Activated naive CD8-positive, alpha-beta T cell treated with anti-CD3 and anti-CD28 coated beads for 36 hours (primary cell): ENCODE measurements at regions not wholly inside any gene's neighbourhood (a gene's known extent, or its start where the extent isn't known, plus 50 kb on each side); places are given as distances from the start of the nearest gene placed in this dataset.
A peak's percentile ranks its signal among the peaks of the same experiment; 100 is the strongest.

Experiments
- DNase-seq: peaks from one replicate; pipeline ENCODE4 v3.0.0; 2021
- H3K27ac Mint-ChIP-seq: one replicate; pipeline ENCODE4 v1.8.0; 2022; ENCODE audit warnings: mild to moderate bottlenecking, moderate library complexity, mixed read lengths
- H3K27me3 Mint-ChIP-seq: one replicate; pipeline ENCODE4 v1.8.0; 2022; ENCODE audit warnings: mild to moderate bottlenecking, mixed read lengths
- H3K36me3 Mint-ChIP-seq: one replicate; pipeline ENCODE4 v1.8.0; 2021; ENCODE audit warnings: mild to moderate bottlenecking, mixed read lengths
- H3K4me1 Mint-ChIP-seq: one replicate; pipeline ENCODE4 v1.8.0; 2021; ENCODE audit warnings: mixed read lengths
- H3K4me3 Mint-ChIP-seq: one replicate; pipeline ENCODE4 v1.8.0; 2022; ENCODE audit warnings: mild to moderate bottlenecking, moderate library complexity, mixed read lengths
- H3K9me3 Mint-ChIP-seq: one replicate; pipeline ENCODE4 v1.8.0; 2022; ENCODE audit warnings: mixed read lengths

GRCh38 chr21:43353282-43354025, 73.5 kb downstream of the SIK1 start:
- peak overlapping the region; percentile 95 for H3K27ac Mint-ChIP-seq
- H3K36me3 Mint-ChIP-seq = peaks cover 1% of the 10 kb centered on the region
- H3K4me1 Mint-ChIP-seq = peaks cover 7% of the 10 kb centered on the region
- H3K27me3 Mint-ChIP-seq = no peaks in the 10 kb centered on the region
- H3K4me3 Mint-ChIP-seq = no peak overlapping the region
- H3K9me3 Mint-ChIP-seq = no peaks in the 10 kb centered on the region
- no peak for DNase-seq

- peak; percentile 56 for DNase-seq
- Mint-ChIP-seq H3K9me3 (no peaks in the 10 kb centered on the region), H3K4me3 (no peak overlapping the region)
These were observed 74.2 kb downstream of the SIK1 start for GRCh38 chr21:43352568-43353281.

GRCh38 chr21:43352154-43352537, 74.8 kb downstream of the SIK1 start:
- Mint-ChIP-seq H3K4me1 (peaks cover 7% of the 10 kb centered on the region), H3K4me3 (no peak overlapping the region), H3K27ac (peak overlapping the region; percentile 47), H3K9me3 (no peaks in the 10 kb centered on the region), H3K27me3 (no peaks in the 10 kb centered on the region), H3K36me3 (peaks cover 1% of the 10 kb centered on the region)
- no peak for DNase-seq

More at GRCh38 chr21:43352568-43353281, 74.2 kb downstream of the SIK1 start:
- Mint-ChIP-seq H3K36me3 (peaks cover 1% of the 10 kb centered on the region), H3K4me1 (peaks cover 7% of the 10 kb centered on the region), H3K27ac (peak overlapping the region; percentile 95), H3K27me3 (no peaks in the 10 kb centered on the region)

GRCh38 chr21:43351501-43352153, 75.3 kb downstream of the SIK1 start:
- no peak overlapping the region for H3K4me3 Mint-ChIP-seq
- no peaks in the 10 kb centered on the region for H3K9me3 Mint-ChIP-seq
- H3K4me1 Mint-ChIP-seq = peaks cover 7% of the 10 kb centered on the region
- no peak for DNase-seq
- H3K27ac Mint-ChIP-seq = peak overlapping the region; percentile 55
- no peaks in the 10 kb centered on the region for H3K27me3 Mint-ChIP-seq
- H3K36me3 Mint-ChIP-seq = peaks cover 1% of the 10 kb centered on the region

GRCh38 chr21:43349644-43350043, 77.3 kb downstream of the SIK1 start:
- Mint-ChIP-seq H3K27ac (no peak overlapping the region), H3K27me3 (no peaks in the 10 kb centered on the region), H3K4me3 (no peak overlapping the region), H3K4me1 (peaks cover 9% of the 10 kb centered on the region), H3K9me3 (no peaks in the 10 kb centered on the region), H3K36me3 (peaks cover 1% of the 10 kb centered on the region)
- DNase-seq = no peak

- Mint-ChIP-seq H3K27me3 (no peaks in the 10 kb centered on the region), H3K27ac (no peak overlapping the region), H3K4me1 (peaks cover 9% of the 10 kb centered on the region), H3K36me3 (peaks cover 1% of the 10 kb centered on the region), H3K4me3 (no peak overlapping the region), H3K9me3 (no peaks in the 10 kb centered on the region)
- DNase-seq = no peak
These were observed 78.1 kb downstream of the SIK1 start for GRCh38 chr21:43348801-43349261.

- no peak for DNase-seq
- no peaks in the 10 kb centered on the region for H3K9me3 Mint-ChIP-seq
- H3K4me1 Mint-ChIP-seq = peaks cover 9% of the 10 kb centered on the region
- no peak overlapping the region for H3K27ac Mint-ChIP-seq
- H3K4me3 Mint-ChIP-seq = no peak overlapping the region
- no peaks in the 10 kb centered on the region for H3K27me3 Mint-ChIP-seq
- peaks cover 1% of the 10 kb centered on the region for H3K36me3 Mint-ChIP-seq
These were observed 78.7 kb downstream of the SIK1 start for GRCh38 chr21:43348170-43348766.

GRCh38 chr21:43347461-43348169, 79.3 kb downstream of the SIK1 start:
- Mint-ChIP-seq H3K4me3 (no peak overlapping the region), H3K4me1 (peaks cover 4% of the 10 kb centered on the region), H3K27me3 (no peaks in the 10 kb centered on the region), H3K9me3 (no peaks in the 10 kb centered on the region), H3K36me3 (no peaks in the 10 kb centered on the region), H3K27ac (peak overlapping the region; percentile 51)
- no peak for DNase-seq

- Mint-ChIP-seq H3K27ac (no peak overlapping the region), H3K36me3 (no peaks in the 10 kb centered on the region), H3K4me1 (peaks cover 2% of the 10 kb centered on the region), H3K27me3 (no peaks in the 10 kb centered on the region), H3K9me3 (no peaks in the 10 kb centered on the region), H3K4me3 (no peak overlapping the region)
- DNase-seq = no peak
These were observed 80.4 kb downstream of the SIK1 start for GRCh38 chr21:43346551-43346950.

- Mint-ChIP-seq H3K27ac (no peak overlapping the region), H3K36me3 (no peaks in the 10 kb centered on the region), H3K4me1 (peaks cover 2% of the 10 kb centered on the region), H3K9me3 (no peaks in the 10 kb centered on the region), H3K4me3 (no peak overlapping the region), H3K27me3 (no peaks in the 10 kb centered on the region)
- DNase-seq = peak; percentile 52
These were observed 81.1 kb downstream of the SIK1 start for GRCh38 chr21:43345746-43346409.

- no peaks in the 10 kb centered on the region for H3K9me3 Mint-ChIP-seq
- H3K27me3 Mint-ChIP-seq = no peaks in the 10 kb centered on the region
- H3K36me3 Mint-ChIP-seq = no peaks in the 10 kb centered on the region
- no peak overlapping the region for H3K4me3 Mint-ChIP-seq
- H3K4me1 Mint-ChIP-seq = peaks cover 2% of the 10 kb centered on the region
- no peak for DNase-seq
- no peak overlapping the region for H3K27ac Mint-ChIP-seq
These were observed 81.7 kb downstream of the SIK1 start for GRCh38 chr21:43345046-43345745.

- no peak overlapping the region for H3K27ac Mint-ChIP-seq
- no peak for DNase-seq
- no peaks in the 10 kb centered on the region for H3K36me3 Mint-ChIP-seq
- H3K9me3 Mint-ChIP-seq = no peaks in the 10 kb centered on the region
- peaks cover under 1% of the 10 kb centered on the region for H3K27me3 Mint-ChIP-seq
- peaks cover 2% of the 10 kb centered on the region for H3K4me1 Mint-ChIP-seq
- H3K4me3 Mint-ChIP-seq = no peak overlapping the region
These were observed 82.7 kb downstream of the SIK1 start for GRCh38 chr21:43343992-43344886.
